Stimulated activated CD8-positive, alpha-beta memory T cell treated with anti-CD3 and anti-CD28 coated beads, Interleukin-7, amount 100 ng/mL, for 1 hour (primary cell): ENCODE measurements at regions not wholly inside any gene's neighbourhood (a gene's known extent, or its start where the extent isn't known, plus 50 kb on each side); places are given as distances from the start of the nearest gene placed in this dataset.

Source experiments
- DNase-seq, 2 donors: peaks; one replicate each; pipeline ENCODE4 v3.0.0-alpha.2; 2020; ENCODE audit warnings: low read depth in 2 of 2

DNA sequence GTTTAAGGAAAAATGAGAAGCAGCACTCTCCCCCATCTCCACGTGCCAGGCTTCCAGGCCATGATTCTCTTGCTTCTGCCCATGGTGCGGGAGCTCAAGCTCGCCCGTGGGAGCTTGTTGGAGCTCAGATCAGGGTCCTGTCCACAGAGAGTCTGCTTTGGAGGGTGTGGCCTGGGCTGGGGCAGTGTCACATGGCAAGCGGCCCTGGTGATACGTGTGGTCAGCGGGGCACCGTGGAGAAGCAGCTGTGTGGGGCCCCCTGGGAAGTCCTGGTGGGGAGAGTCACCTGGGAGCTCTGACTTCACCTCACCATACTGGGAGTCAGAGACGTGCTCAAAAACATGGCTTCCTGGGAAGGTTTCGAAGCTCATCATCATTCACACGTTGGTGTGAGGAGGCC lies 275.3 kb downstream of the GADD45G start:
- DNase-seq = no peak

DNA sequence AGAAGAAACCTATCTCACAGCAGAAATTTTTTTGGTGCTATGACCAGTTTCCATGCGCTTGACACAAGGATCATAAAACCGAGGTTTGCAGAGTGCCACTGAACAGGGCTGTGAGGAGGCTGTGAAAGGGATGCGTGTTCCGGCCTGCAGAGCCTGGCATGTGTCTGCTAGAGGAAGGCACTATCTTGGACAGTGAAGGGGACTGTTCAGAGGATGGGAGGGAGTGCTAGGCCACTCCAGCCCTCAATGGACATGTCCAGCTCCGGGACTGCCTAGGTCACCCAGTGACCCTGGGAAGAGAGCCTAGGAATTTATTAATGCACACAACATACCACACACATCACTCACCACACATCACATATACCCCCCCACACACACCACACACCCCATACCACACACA lies 275.9 kb downstream of the GADD45G start:
- DNase-seq = no peak

DNA sequence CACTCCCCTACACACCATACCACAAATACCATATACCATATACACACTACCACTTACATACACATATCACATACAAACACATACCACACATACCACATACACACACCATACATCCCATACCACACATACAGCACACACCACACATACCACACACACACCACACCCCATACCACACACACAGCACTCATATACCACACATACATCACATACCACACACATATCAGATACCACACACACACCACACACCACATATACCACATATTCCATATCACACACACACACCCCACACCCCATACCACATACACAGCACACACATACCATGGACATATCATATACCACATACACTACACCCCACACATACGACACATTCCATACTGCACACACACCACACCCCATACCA lies 276.6 kb downstream of the GADD45G start:
- no peak for DNase-seq

GRCh38 chr9:89882930-89883361 lies 278.1 kb downstream of the GADD45G start:
- DNase-seq = no peak

GRCh38 chr9:89883401-89884341 lies 278.9 kb downstream of the GADD45G start:
- no peak for DNase-seq

DNA sequence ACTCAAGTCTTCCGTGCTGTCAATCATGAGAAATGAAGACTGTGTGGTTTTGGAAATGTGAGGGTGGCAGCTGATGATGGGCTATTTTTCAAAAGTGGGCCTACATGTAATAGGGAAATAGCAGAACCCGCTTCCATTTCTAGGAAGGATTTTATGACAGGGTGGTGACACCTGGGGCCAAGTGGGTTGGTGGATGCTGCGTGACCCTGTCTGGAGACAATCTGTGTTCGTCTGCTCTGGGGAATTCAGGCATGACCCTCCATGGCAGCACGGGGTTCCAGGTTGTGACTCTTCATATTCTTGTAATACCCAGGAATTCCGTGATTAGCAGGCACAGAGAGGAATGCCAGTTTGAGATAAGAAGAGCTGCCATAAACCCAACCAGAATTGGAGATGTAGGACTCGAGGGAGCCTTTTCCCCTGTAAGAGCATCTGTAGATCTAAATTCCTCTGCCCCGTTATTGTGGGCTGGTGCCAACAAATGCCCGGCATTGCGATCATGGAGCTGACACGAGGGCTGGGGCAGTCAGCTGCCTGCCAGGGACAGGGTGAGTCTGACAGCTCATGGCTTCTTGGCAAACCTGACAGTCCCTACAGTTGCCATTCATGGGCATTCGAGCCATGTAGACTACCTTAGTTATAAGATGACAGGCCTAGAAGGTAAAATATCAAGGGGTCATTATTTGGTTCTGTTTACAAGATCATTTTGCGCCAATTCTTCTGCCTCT lies 279.7 kb downstream of the GADD45G start:
- no peak for DNase-seq

DNA sequence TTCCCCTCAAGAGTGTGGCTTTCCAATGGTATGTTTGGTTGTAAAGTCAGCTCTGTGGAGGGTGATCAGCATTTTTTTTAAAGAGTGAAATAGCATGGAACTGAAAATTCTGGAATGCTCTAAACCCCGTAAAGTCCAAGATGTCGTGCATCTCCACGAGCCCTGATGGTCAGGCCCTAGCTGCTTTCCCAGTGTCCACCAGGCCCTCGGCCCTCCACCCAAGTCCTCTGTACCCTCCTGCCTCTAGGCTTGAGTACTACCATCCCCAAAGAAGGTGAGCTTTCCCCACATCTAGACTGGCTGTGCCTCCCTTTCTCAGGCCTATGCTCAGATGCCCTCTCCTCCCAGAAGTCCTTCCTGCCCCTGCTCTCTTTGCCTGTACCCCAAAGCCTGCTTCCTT lies 280.3 kb downstream of the GADD45G start:
- DNase-seq = no peak

DNA sequence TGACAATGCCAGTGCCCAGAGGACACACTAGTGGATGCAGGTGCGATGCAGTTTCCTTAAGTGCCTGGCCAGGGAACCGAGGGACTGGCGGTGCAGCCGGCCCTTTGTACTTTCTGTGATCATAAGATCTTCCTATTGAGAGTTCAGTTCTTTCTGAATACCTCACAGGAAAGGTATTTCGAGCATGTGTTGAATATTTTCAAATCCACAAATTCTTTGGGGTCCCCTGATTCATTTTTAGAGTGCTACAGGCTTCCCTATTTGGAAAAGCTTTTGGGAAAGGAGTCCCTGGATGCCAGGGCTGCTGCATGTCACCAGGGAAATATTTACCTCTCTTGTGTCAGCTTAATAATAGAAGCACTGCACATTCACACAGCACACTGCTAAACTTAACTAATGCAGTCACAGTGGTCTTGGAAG lies 281.5 kb downstream of the GADD45G start:
- no peak for DNase-seq

DNA sequence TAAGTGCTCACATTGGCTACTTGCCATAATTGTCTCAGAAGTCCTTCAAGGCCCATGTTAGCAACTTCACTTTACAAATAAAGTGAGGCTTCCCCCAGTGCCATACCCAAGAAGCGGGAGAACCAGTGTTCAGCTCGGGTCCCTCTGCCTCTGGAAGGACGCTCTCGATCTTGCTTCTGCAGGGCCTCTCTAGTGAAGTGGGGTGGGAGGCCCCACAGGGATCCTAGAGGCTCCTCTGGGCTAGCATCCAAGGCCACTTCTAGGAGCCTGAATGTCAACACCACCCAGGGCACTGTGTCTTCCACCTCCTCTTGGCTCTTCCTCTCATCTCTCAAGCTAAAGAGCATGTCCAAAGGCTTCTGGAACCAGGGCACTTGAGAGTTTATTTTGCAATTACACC lies 282.5 kb downstream of the GADD45G start:
- no peak for DNase-seq

GRCh38 chr9:89888233-89888632 lies 283.4 kb downstream of the GADD45G start:
- no peak for DNase-seq

DNA sequence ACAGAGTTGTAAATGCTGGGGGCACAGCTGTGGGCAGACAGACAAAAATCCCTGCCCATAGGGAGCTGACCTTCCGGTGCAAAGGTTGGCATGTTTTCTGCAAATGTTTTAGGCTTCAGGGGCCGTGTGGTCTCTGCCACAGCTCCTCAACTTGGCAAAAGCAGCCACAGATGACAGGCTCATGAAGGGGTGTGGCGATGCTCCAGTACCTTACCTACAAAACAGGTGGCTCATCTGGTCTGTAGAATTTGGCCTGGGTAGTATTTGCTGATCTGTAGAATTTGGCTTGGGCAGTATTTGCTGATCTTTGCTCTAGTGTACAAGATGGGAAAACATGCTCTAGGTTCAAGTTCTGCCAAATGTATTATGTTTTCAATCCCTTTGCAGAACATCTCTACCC lies 283.9 kb downstream of the GADD45G start:
- DNase-seq = no peak

DNA sequence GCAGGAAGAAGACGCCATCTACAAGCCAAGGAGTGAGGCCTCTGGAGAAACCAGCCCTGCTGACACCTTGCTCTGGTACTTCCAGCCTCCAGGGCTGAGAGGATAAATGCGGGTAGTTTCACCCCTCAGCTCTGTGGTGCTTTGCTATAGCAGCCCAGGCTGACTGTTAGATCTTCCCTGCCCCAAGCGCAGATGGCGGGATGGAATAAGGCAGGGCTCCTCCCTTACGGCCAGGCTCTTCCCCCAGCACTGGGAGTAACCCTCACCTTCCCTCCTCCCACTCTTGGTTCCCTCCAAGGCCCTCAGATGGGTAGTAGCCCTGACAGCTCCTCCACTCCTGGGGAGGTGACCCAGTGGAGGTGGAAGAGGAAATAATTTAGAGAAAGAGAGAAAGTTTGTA lies 285.1 kb downstream of the GADD45G start:
- no peak for DNase-seq

DNA sequence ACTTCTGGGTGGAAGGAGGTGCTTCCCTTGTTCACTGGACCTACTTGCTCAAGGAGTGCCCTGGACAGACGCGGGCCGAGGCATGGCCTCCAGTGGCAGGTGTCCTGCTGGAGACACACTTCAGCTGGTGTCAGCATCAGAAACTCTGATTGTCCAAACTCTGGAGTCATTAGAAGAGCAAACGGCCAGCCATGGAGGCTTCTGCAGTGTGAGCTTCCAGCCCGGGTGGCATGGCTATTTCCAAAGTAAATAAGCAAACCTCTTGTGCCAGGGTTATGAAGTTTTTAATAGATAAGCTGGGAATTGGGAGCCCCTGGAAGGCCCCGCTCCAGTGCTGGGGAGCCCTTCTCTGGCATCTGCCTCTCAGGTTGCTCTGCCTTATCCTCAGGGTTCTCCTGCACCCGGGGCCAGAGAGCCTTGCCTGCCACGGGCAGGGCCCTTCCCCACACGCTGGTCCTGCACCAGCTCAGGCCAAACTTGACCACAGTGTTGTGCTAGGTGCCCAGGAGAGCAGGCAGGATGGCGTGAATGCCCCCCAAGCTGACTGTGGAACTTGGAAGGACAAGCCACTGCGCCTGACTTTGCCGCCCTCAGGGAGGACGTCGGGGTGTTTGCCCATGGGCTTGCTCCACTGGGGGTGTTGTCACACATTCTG lies 285.6 kb downstream of the GADD45G start:
- DNase-seq = no peak

GRCh38 chr9:89891221-89891590 lies 286.4 kb downstream of the GADD45G start:
- no peak for DNase-seq

GRCh38 chr9:89891591-89892304 lies 286.9 kb downstream of the GADD45G start:
- DNase-seq = no peak

- no peak for DNase-seq
Measured at GRCh38 chr9:89892920-89893319, 288.1 kb downstream of the GADD45G start.

DNA sequence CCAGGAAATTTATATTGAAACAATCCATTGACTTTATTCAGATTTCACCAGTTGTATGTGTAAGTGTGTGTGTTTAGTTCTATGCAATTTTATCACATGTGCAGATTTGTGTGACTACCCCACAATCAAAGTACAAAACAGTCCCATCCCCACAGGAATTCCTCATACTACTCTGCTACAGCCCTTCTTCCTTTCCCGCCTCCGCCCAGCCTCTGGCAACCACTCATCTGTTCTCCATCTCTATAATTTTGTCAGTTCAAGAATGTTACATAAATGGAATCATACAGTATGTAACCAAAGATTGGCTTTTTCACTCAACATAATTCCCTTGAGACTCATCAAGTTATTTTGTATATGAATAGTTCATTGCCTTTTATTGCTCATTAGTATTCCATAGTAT lies 289.1 kb downstream of the GADD45G start:
- no peak for DNase-seq

GRCh38 chr9:89896806-89897340 lies 292.1 kb downstream of the GADD45G start:
- DNase-seq = no peak

DNA sequence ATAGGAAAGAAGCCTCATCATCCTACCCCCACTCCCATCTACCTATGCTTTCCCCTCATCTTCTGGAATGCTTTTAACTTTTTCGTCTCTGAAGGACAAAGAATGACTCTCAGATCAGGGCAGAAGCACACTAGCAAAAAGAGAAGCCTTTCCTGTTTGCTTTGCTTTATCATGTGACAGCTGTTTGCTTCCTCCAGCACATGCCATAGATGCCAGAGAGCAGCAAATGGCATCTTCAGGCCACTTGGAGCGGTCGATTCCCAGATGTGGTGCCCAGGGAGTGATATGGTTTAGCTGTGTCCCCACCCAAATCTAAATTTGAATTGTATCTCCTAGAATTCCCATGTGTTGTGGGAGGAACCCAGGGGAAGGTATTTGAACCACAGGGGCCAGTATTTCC lies 294.8 kb downstream of the GADD45G start:
- no peak for DNase-seq

GRCh38 chr9:89901920-89902319 lies 297.1 kb downstream of the GADD45G start:
- no peak for DNase-seq

GRCh38 chr9:89902450-89903140 lies 297.8 kb downstream of the GADD45G start:
- no peak for DNase-seq
